ENCODE measurements at regions not wholly inside any gene's neighbourhood (a gene's known extent, or its start where the extent isn't known, plus 50 kb on each side); places are given as distances from the start of the nearest gene placed in this dataset.

DNA sequence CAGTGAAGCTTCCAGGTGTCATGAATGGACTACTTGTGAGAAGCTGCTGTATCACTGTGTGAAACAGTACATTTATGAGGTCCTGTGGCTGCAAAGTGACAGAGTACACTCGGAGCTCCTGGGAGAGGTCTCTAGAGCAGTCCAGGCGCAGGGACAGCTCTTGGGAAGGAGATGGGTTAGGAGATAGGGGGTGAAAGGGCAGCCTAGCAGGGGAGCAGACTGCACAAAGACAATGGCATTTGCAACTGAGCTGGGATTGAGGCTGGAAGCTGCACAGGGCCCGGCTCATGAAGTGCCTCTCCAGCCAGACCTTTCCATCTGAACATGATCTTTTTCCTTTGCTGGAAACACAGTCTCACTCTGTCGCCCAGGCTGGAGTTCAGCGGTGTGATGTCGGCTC, 83.6 kb downstream of the RHOB start:
- TF ChIP-seq, protein P1, sequence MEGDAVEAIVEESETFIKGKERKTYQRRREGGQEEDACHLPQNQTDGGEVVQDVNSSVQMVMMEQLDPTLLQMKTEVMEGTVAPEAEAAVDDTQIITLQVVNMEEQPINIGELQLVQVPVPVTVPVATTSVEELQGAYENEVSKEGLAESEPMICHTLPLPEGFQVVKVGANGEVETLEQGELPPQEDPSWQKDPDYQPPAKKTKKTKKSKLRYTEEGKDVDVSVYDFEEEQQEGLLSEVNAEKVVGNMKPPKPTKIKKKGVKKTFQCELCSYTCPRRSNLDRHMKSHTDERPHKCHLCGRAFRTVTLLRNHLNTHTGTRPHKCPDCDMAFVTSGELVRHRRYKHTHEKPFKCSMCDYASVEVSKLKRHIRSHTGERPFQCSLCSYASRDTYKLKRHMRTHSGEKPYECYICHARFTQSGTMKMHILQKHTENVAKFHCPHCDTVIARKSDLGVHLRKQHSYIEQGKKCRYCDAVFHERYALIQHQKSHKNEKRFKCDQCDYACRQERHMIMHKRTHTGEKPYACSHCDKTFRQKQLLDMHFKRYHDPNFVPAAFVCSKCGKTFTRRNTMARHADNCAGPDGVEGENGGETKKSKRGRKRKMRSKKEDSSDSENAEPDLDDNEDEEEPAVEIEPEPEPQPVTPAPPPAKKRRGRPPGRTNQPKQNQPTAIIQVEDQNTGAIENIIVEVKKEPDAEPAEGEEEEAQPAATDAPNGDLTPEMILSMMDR (IDR thresholded peaks at IDR 0.05) = no peak
- TF ChIP-seq POLR2A (IDR thresholded peaks at IDR 0.05) = no peak
